ENCODE measurements at regions not wholly inside any gene's neighbourhood (a gene's known extent, or its start where the extent isn't known, plus 50 kb on each side); places are given as distances from the start of the nearest gene placed in this dataset.
"Not testable (repeated sequence)": the region's sequence is repeated elsewhere in the genome, so short reads cannot be mapped to it uniquely, and the experiment has no call there.

- Histone ChIP-seq H4K8ac (ENCODE audit: low read depth, low read length) (no peak overlapping the region), H2BK15ac (ENCODE audit: low read length) (no peak overlapping the region), H3K27ac (replicated peaks; ENCODE audit: low read length) (no peak overlapping the region), H3K14ac (ENCODE audit: low read length) (no peak overlapping the region), H4K91ac (ENCODE audit: low read depth, low read length, poor library complexity) (no peak overlapping the region), H3K9me3 (replicated peaks in 1 of 2; ENCODE audit: control insufficient read depth in 2 of 2, insufficient read depth in 1 of 2, low read depth in 1 of 2, low read length in 2 of 2) (no peaks in the 10 kb centered on the region), H3K18ac (ENCODE audit: low read length) (no peak overlapping the region), H3K4me2 (ENCODE audit: insufficient read depth, low read length, poor library complexity, severe bottlenecking) (no peak overlapping the region), H3K23ac (ENCODE audit: low read depth, low read length, poor library complexity) (no peak overlapping the region), H3K79me1 (ENCODE audit: low read depth, low read length) (no peaks in the 10 kb centered on the region), H3K36me3 (replicated peaks in 1 of 2; ENCODE audit: control insufficient read depth in 2 of 2, insufficient read depth in 2 of 2, low read length in 2 of 2) (no peaks in the 10 kb centered on the region), H2AFZ (ENCODE audit: low read length) (peak overlapping the region; percentile 17), H2BK120ac (ENCODE audit: low read depth, low read length) (no peak overlapping the region), H3K4ac (ENCODE audit: low read length) (no peak overlapping the region), H2BK12ac (ENCODE audit: low read length) (no peak overlapping the region), H3K4me3 (ENCODE audit: low read length in 2 of 2) (no peak overlapping the region), H2AK5ac (ENCODE audit: low read depth, low read length) (no peak overlapping the region), H3K9ac (ENCODE audit: low read depth, low read length, poor library complexity) (no peak overlapping the region), H3K4me1 (ENCODE audit: control insufficient read depth in 2 of 2, insufficient read depth in 1 of 2, low read depth in 1 of 2, low read length in 2 of 2) (peaks cover 0 to 4% of the 10 kb centered on the region in 2 donors), H2BK5ac (ENCODE audit: low read length) (no peak overlapping the region), H3K27me3 (ENCODE audit: control insufficient read depth in 3 of 3, insufficient read depth in 3 of 3, low read depth in 1 of 3, low read length in 3 of 3) (no peaks in the 10 kb centered on the region)
- no peak for DNase-seq (ENCODE audit: low spot score)
Measured at GRCh38 chr5:92309336-92309991, 926.3 kb upstream of the ARRDC3 start.

- Histone ChIP-seq H2BK120ac (ENCODE audit: low read depth, low read length) (no peak overlapping the region), H3K4me3 (ENCODE audit: low read length in 2 of 2) (no peak overlapping the region), H3K27me3 (ENCODE audit: control insufficient read depth in 3 of 3, insufficient read depth in 3 of 3, low read depth in 1 of 3, low read length in 3 of 3) (no peaks in the 10 kb centered on the region), H4K91ac (ENCODE audit: low read depth, low read length, poor library complexity) (no peak overlapping the region), H3K4me2 (ENCODE audit: insufficient read depth, low read length, poor library complexity, severe bottlenecking) (no peak overlapping the region), H3K4ac (ENCODE audit: low read length) (no peak overlapping the region), H3K9me3 (replicated peaks in 1 of 2; ENCODE audit: control insufficient read depth in 2 of 2, insufficient read depth in 1 of 2, low read depth in 1 of 2, low read length in 2 of 2) (no peaks in the 10 kb centered on the region), H2BK15ac (ENCODE audit: low read length) (no peak overlapping the region), H3K14ac (ENCODE audit: low read length) (no peak overlapping the region), H3K79me1 (ENCODE audit: low read depth, low read length) (no peaks in the 10 kb centered on the region), H3K18ac (ENCODE audit: low read length) (no peak overlapping the region), H2AFZ (ENCODE audit: low read length) (peak overlapping the region; percentile 48), H2AK5ac (ENCODE audit: low read depth, low read length) (no peak overlapping the region), H2BK5ac (ENCODE audit: low read length) (no peak overlapping the region), H3K36me3 (replicated peaks in 1 of 2; ENCODE audit: control insufficient read depth in 2 of 2, insufficient read depth in 2 of 2, low read length in 2 of 2) (no peaks in the 10 kb centered on the region), H3K9ac (ENCODE audit: low read depth, low read length, poor library complexity) (no peak overlapping the region), H2BK12ac (ENCODE audit: low read length) (no peak overlapping the region), H3K4me1 (ENCODE audit: control insufficient read depth in 2 of 2, insufficient read depth in 1 of 2, low read depth in 1 of 2, low read length in 2 of 2) (peaks cover 0 to 4% of the 10 kb centered on the region in 2 donors), H3K23ac (ENCODE audit: low read depth, low read length, poor library complexity) (no peak overlapping the region), H3K27ac (replicated peaks; ENCODE audit: low read length) (no peak overlapping the region), H4K8ac (ENCODE audit: low read depth, low read length) (no peak overlapping the region)
- DNase-seq (ENCODE audit: low spot score): no peak
Measured at GRCh38 chr5:92308679-92309078, 925.6 kb upstream of the ARRDC3 start.

- not testable (repeated sequence) for H3K14ac ChIP-seq (ENCODE audit: low read length); H3K9me3 ChIP-seq (replicated peaks in 1 of 2; ENCODE audit: control insufficient read depth in 2 of 2, insufficient read depth in 1 of 2, low read depth in 1 of 2, low read length in 2 of 2); H3K4me2 ChIP-seq (ENCODE audit: insufficient read depth, low read length, poor library complexity, severe bottlenecking); H2BK5ac ChIP-seq (ENCODE audit: low read length); H3K27me3 ChIP-seq (ENCODE audit: control insufficient read depth in 3 of 3, insufficient read depth in 3 of 3, low read depth in 1 of 3, low read length in 3 of 3); H3K4me3 ChIP-seq (ENCODE audit: low read length in 2 of 2); H2AK5ac ChIP-seq (ENCODE audit: low read depth, low read length); H3K27ac ChIP-seq (replicated peaks; ENCODE audit: low read length); H3K18ac ChIP-seq (ENCODE audit: low read length); H2AFZ ChIP-seq (ENCODE audit: low read length); H3K36me3 ChIP-seq (replicated peaks in 1 of 2; ENCODE audit: control insufficient read depth in 2 of 2, insufficient read depth in 2 of 2, low read length in 2 of 2); DNase-seq (ENCODE audit: low spot score); H2BK12ac ChIP-seq (ENCODE audit: low read length); H2BK15ac ChIP-seq (ENCODE audit: low read length); H3K4ac ChIP-seq (ENCODE audit: low read length); H3K79me1 ChIP-seq (ENCODE audit: low read depth, low read length); H4K91ac ChIP-seq (ENCODE audit: low read depth, low read length, poor library complexity); H3K4me1 ChIP-seq (ENCODE audit: control insufficient read depth in 2 of 2, insufficient read depth in 1 of 2, low read depth in 1 of 2, low read length in 2 of 2); H2BK120ac ChIP-seq (ENCODE audit: low read depth, low read length); H3K23ac ChIP-seq (ENCODE audit: low read depth, low read length, poor library complexity); H3K9ac ChIP-seq (ENCODE audit: low read depth, low read length, poor library complexity); H4K8ac ChIP-seq (ENCODE audit: low read depth, low read length)
- no CpG with 5 or more reads among the region's 15 CpGs for WGBS, 2 donors (ENCODE audit: extremely low coverage in 2 of 2, insufficient read length in 2 of 2, insufficient replicate concordance in 1 of 2)
Measured at GRCh38 chr5:92302356-92302755, 919.2 kb upstream of the ARRDC3 start.

GRCh38 chr5:92283521-92283920 lies 900.4 kb upstream of the ARRDC3 start:
- no peaks in the 10 kb centered on the region for H3K9me3 ChIP-seq (replicated peaks in 1 of 2; ENCODE audit: control insufficient read depth in 2 of 2, insufficient read depth in 1 of 2, low read depth in 1 of 2, low read length in 2 of 2)
- H2BK120ac ChIP-seq (ENCODE audit: low read depth, low read length): no peak overlapping the region
- no peaks in the 10 kb centered on the region for H3K4me1 ChIP-seq (ENCODE audit: control insufficient read depth in 2 of 2, insufficient read depth in 1 of 2, low read depth in 1 of 2, low read length in 2 of 2)
- no peak overlapping the region for H3K4me3 ChIP-seq (ENCODE audit: low read length in 2 of 2)
- no peak overlapping the region for H3K14ac ChIP-seq (ENCODE audit: low read length)
- H2AFZ ChIP-seq (ENCODE audit: low read length): no peak overlapping the region
- H2BK12ac ChIP-seq (ENCODE audit: low read length): no peak overlapping the region
- no peak overlapping the region for H3K18ac ChIP-seq (ENCODE audit: low read length)
- WGBS, 2 donors (ENCODE audit: extremely low coverage in 2 of 2, insufficient read length in 2 of 2, insufficient replicate concordance in 1 of 2): no CpG with 5 or more reads among the region's 2 CpGs
- H3K27me3 ChIP-seq (ENCODE audit: control insufficient read depth in 3 of 3, insufficient read depth in 3 of 3, low read depth in 1 of 3, low read length in 3 of 3): no peaks in the 10 kb centered on the region
- no peak overlapping the region for H3K9ac ChIP-seq (ENCODE audit: low read depth, low read length, poor library complexity)
- H3K36me3 ChIP-seq (replicated peaks in 1 of 2; ENCODE audit: control insufficient read depth in 2 of 2, insufficient read depth in 2 of 2, low read length in 2 of 2): no peaks in the 10 kb centered on the region
- no peak overlapping the region for H4K8ac ChIP-seq (ENCODE audit: low read depth, low read length)
- no peaks in the 10 kb centered on the region for H3K79me1 ChIP-seq (ENCODE audit: low read depth, low read length)
- no peak overlapping the region for H3K27ac ChIP-seq (replicated peaks; ENCODE audit: low read length)
- H2AK5ac ChIP-seq (ENCODE audit: low read depth, low read length): no peak overlapping the region
- H3K23ac ChIP-seq (ENCODE audit: low read depth, low read length, poor library complexity): no peak overlapping the region
- no peak overlapping the region for H2BK15ac ChIP-seq (ENCODE audit: low read length)
- no peak overlapping the region for H2BK5ac ChIP-seq (ENCODE audit: low read length)
- no peak for DNase-seq (ENCODE audit: low spot score)
- H4K91ac ChIP-seq (ENCODE audit: low read depth, low read length, poor library complexity): no peak overlapping the region
- H3K4ac ChIP-seq (ENCODE audit: low read length): no peak overlapping the region
- no peak overlapping the region for H3K4me2 ChIP-seq (ENCODE audit: insufficient read depth, low read length, poor library complexity, severe bottlenecking)

All from neuronal stem cell (in vitro differentiated cells).